Fibroblast of skin of right quadriceps (primary cell): ENCODE measurements at regions not wholly inside any gene's neighbourhood (a gene's known extent, or its start where the extent isn't known, plus 50 kb on each side); places are given as distances from the start of the nearest gene placed in this dataset.

Experiments
- DNase-seq: peaks from one replicate; pipeline ENCODE4 v3.0.0-alpha.2; 2013

DNA sequence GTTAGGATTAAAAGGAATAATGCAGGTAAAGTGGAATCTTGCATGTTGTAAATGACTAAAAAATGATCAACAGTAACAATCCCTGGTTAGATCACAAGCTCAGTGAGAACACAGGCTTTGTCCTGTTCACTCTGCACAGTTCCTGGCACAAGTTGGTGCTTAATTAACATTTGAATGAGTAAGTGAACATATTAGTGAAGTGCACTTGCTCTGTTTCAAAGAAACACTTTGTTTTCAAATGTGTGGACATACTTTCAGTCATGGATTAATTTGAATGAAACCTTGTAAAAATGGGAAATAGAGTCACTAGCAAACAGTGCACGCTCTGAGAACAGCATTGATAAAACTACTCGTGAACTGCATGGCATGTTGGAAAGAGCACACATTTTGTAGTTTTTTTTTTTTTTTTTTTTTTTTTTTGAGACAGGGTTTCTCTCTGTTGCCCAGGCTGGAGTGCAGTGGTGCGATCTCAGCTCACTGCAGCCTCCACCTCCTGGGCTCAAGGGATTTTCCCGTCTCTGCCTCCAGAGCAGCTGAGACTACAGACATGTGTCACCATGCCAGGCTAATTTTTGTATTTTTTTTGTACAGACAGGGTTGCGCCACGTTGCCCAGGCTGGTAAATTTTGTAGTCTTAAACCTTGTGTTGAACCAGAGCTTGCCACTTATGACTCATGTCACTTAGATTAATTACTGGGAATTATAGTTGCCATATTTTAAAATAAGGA, 159.9 kb downstream of the LURAP1L start:
- DNase-seq: no peak

DNA sequence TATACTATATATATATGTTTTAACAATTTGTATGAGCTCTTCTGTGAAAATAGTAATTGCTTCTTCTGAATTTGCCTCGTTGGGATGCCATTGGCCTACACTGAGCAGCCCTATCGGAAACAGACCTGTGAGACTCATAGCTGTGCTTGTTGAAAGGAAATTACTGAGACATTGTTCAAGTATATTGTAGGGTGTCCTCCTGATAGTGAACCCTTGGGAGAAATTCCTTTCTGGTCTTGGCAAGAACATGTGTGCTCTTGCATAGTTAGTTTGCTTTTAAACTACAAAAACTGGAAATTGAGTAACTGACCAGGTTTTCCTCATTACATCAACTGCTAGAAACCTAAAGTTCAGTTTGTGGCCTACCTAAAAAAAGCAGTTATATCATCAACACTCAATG, 160.9 kb downstream of the LURAP1L start:
- DNase-seq: peak; percentile 71

DNA sequence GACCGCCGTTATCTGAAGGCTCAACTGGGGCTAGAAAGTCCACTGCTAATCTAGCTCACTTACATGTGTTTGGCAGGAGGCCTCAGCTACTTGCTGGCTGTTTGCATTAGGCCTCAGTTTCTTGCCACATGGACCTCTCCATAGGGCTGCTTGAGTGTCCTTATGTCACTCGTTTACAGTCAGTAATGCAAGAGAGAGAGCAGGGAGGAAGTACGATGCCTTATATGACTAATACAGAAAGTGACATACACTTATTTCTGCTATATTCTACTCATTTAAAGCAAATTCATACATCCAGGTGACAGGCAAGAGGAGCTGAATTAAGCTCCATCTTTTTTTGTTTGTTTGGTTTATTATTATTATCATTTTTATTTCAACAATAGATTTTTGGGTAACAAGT, 179.6 kb downstream of the LURAP1L start:
- no peak for DNase-seq

DNA sequence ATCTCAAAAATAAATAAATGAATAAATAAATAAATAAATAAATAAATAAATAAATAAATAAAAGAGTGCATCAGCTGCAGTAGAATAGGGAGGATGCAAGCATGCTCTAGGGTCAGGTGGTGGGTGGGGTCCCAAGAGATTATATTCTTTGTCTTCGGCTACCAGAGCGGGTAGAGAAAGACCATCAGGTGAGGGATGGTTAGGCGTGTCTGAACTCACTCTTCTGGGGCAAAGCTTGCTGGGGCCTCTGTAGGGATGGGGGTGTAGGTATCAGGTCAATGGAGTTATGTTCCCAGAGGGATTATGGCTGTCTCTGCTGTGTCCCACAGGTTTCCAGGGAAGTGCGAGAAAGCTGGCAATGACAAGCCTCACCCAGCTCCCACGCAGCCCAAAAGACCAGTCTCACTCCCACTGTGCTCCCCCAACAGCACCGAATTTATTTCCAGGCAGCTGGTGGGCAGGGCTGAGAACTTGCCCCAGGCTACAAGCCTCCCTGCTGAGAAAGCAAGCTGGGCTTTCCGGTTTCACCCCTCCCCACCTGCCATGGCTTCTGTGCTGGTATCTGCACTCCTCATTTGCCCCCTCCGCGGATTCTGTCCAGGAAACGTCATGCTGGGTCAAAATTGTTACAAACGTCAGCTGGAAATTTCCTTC, 180.8 kb downstream of the LURAP1L start:
- no peak for DNase-seq

DNA sequence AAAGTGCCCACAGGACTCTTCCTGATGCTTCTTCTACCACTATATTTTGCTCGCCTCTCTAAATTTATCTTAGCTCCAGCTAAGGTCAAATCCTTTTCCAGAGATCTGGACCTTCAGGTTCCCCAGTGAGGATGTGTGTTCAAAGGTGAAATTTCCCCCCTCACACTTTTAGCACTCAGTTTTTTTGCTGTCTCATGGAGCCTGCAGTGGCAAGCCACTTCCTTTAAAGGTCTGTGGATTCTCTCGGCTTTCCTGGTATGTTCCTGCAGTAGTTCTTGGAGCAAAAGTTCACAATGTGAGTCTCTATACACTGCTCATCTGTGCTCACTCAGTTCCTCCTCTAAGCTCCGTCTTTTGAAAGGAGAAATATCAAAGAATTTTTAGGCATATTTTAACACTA, 181.4 kb downstream of the LURAP1L start:
- peak; percentile 28 for DNase-seq

DNA sequence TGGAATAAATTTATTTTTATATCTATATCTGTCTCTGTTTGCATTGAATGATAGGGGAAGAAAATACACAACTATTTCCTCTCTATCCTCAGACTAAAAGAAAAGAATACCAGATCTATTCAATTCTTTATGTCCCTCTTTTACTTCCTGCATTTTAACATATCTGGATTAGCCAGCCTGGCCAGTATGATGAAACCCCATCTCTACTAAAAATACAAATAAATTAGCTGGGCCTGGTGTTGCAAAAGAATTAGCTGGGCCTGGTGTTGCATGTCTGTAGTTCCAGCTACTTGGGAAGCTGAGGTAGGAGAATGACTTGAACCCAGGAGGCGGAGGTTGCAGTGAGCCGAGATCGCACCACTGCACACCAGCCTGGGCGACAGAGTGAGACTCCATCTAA, 182.0 kb downstream of the LURAP1L start:
- no peak for DNase-seq

DNA sequence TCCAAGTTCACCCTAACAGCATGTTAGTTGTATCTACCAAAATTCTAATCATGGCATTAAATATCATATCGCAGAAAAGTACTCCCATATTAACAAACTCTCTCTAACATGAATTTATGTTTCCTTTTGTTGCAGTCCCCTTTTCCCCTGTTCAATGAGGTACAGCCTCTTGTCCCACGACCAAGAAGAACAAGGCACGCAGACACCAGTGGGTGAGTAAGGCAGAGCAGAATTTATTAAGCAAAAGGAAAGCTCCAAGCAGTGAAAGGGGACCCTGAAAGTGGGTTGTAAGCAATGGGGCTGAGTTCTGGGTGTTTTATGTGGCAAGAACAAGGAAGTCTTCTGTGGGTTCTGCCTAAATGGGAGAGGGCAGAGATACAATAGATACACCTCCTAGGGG, 183.5 kb downstream of the LURAP1L start:
- DNase-seq: no peak

DNA sequence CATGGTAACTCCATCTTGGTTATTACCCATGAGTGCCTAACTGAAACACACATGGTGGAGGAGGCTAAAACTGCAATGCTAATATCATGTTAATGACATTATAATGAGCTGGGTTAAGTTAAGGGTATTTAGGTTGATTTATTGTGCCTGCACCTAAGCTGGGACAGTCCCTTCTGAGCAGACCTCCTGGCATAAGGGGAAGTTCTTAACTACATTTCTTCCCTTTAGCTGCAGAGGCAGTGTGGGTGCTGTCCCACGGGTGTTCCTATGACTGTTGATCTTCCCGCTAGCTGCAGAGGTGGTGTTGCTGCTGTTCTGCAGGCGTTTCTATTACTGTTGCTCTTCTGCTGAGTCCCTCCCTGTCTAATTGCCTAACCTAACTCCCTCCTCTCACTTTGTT, 183.9 kb downstream of the LURAP1L start:
- no peak for DNase-seq

DNA sequence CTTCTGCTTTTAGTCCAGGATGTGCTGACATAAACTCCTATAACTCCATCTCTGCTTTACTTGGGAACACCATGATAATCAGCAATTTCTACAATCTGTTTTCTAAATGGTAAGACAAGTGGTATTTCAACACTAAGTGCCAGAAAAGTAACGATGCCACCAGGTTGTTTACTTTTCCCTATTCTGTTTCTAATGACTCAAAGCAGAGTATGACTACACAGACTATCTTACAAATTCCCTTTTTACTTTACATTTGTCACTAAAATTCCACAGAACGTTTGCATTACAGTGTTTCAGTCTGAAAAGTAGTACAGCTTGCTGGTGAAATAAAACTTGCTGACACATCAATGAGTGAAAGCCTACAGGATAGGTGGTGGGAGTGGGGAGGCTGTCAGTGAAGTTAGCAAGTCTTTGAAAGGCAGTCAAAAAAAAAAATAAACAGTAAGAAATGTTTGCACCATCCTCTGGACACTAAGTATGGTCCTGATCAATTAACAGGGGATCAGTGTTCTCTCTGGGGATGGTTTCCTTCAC, 186.5 kb downstream of the LURAP1L start:
- no peak for DNase-seq

DNA sequence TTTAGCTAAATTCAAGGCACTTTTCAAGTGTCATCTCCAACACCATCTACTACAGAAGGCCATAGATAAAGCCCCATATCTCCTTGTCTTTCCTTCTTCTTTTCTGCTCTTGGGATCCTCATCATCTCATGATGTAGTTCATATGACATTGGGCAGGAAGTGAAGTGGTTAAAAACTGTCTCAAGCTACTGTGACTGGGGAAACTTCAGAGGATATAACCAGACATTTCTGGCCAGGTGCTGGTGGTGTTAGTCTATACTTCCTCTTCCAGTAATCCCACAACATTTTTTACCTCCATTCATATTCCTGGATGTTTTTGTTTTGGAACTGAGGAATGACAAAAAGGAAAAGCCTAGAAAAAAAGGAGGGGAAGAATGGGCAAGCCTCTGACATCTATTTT, 188.7 kb downstream of the LURAP1L start:
- DNase-seq: no peak

DNA sequence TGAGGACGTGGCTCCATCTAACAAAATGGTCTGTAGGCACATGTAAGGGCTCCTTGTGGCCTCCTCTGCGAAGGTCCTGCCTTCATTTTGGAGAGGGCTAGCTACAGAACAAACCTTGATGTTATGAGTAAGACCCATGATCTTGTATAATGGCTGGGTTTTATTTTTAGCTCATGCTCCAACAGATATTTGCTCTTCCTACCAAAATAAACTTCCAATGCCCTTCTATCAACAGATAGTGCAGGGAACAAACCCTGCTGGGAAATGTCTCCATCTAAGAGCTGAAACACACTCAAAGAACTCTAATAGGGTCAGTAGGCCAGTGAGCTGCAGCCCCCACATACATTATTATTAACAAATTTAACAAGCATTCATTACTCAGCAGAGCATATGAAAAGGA, 189.5 kb downstream of the LURAP1L start:
- no peak for DNase-seq

DNA sequence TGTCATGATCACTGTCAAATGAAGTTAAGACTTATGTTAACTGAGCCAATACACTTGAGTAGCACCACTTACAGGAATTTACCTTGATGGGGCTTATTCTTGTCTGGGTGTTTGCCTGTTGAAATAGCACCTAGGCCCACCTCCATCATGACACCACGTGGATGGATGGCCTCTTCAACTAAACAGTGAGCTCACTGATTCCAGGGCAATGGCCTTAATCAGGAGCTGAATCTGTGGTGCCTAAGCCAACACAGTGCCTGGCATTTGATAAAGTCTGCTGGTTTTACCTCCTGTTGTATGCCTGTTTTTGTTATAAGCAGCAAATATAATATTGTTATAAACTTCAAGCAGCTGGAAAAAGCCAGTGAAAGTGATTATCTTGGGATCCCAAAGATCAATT, 190.5 kb downstream of the LURAP1L start:
- DNase-seq: no peak

DNA sequence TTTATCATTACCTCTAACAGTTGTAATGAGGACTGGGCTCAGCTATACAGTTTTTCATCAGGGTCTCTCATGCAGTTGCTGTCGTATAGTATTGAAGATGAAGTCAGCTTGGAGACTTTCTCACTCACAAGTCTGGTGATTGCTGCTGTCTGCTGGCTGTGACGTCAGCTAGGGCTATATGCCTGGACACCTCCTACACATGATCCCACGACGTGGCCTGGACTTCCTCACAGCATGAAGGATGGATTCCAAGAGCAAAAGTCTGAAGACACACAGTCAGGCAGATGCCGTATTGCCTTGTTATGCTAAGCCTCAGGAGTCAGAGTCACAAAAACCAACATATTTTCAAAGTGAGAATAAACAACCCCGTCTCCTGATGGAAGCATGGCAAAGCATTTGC, 193.3 kb downstream of the LURAP1L start:
- DNase-seq: no peak

DNA sequence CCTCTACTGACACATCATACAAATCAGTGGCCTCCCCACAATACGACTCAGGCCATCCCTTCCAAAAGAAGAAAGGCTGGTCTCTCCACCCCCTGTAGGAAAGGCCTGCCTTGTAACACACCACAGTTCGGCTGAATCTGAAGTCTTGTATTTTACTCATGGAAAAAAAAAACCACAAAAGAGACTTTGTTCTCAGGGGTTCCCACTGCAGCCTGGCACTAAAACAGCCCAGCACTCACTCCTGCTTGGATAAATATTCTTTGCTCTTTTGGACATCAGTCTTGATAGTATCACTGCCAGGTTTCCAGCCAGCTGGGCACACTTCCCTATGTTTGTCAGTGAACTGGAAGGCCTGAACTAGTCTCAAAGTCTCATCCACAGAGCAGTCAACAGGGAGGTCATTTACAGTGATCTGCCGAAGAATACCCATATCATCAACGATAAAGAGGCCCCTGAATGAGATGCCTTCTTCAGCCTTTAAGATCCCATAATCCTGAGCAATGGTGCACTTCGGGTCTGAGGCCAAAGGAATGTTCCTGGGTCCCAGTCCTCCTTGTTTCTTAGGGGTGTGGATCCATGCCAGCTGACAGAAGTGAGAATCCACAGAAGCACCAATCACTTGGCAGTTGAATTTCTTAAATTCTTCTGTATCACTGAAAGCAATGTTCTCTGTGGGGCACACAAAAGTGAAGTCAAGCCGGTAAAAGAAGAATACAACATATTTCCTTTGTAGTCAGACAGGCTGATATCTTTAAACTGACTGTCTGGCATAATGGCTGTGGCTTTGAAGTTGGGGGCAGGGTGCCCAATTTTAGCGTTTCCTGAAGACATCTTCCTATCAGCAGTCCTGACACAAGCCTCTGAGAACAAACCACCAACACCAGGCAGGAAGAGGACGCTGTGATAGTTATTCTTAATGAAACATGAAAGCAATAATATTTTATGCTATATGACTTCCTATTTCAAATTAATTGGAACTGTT, 198.1 kb downstream of the LURAP1L start:
- no peak for DNase-seq

DNA sequence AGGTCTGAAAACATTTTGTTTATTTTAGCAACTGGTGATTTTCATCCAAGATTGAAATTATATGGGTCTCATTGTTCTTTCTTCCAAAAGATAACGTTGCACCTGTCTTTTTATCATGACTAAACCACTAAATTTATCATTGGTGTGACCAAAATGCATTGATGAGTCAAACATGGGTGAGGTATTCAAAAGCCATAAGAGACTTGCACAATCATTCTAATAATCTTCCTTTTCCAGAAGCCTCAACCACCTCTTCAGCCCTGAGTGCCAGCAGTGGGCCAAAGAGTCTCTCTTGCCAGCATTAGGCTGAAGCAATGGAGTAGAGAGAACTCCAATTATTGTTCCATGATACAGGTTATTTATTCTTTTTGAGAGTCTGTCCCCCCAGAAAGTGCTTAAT, 198.9 kb downstream of the LURAP1L start:
- no peak for DNase-seq

DNA sequence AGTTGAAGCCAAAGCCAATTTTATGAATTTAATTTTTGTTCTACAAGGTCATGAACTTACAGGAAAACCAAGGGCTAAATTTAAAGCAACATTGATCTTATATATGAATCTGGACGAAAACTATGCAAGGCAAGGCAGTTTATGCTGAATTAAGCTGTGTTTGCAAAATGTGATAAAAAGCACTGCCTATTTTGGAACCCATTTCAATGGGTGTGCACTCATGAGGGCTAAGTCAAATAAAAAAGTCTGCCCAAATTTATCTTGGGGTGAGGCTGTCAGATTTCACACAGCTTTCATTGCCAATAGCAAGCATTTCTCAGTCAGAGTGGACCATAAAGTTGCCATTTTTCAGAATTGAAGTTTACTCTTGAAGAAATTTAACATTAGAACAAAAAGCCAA, 199.9 kb downstream of the LURAP1L start:
- no peak for DNase-seq

DNA sequence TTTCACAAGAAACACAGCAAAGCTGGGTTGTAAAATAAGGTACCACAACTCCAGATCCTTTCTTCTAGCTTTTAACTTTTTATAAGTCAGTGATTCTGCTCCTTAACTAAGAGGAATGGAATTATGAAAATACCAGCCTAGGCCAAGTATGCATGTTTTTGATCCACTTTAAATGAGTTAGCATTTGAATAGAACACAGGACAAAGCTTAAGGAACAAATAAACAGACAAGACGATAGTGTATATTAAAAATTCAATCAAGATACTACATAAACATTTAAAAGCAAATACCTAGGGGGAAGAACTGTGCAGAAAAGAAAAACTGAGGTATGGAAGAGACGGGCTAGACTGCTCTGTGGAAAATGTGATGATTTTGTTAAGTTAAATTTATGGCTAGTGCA, 200.7 kb downstream of the LURAP1L start:
- DNase-seq: no peak

DNA sequence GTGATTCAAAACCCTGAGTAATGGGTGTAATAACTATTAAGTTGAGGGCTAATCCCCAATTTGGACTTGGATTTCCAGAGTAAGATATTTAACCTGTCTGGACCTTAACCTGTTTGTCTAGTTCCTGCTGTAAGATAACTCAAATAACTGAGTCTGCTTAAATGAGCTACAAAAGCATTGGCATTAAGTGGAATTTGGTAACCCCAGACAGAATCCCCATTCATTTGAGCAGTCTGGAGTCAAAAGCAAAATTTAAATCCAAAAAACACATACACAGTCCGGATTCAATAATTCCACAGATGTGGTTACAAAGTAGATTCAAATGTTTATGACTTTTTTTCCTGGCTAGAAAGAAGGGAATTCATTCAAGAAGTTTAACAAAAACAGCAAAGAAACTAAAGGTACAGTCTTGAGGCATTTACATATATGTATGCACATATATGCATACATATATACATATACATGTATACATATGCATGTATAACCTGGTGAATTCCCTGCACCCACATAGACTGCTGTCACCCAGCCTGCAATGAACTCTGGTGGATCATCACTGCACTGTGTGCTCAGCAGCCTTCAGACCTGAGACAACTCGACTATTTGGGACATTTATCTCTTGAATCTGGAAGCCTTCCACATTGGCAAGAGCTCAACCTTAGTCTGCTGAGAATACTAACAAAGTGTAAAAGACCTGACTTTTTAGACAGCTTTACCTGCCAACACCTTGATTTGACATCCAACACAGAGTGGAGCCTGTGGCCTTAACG, 205.4 kb downstream of the LURAP1L start:
- no peak for DNase-seq

DNA sequence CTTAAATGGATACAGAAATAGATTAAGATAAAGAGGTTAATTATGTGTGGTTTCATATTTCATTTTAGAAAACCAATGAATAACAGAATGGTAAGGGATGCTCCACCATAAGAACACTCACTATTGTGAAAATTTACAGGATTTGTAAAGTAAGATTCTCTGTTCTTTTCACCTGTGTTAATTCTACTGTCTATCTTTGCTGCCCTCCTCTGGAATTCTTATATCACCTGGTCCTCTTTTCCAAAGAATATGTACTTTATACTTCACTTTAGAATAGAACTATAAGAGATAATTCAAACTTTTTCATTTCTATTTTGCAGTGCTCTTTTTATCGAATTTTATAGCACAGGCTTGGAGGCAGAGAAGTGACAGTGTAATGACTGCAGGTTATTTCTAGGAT, 213.4 kb downstream of the LURAP1L start:
- no peak for DNase-seq

DNA sequence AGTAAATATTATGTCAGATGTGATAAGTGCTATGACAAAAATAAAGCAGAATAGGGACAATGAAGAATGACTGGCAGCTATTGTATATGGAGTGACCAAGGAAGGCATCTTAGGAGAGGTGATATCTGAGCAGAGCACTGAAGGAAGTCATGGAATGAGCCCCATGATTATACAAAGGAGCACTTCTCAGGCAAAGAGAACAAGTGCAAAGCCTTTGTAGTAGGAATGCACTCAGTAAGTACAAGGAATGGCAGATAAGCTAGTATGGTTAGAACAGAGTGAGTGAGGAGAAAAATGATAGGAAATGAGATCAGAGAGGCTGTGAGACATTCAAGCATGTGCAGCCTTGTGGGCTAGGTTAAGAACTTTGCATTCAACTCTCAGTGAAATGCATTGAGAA, 214.8 kb downstream of the LURAP1L start:
- no peak for DNase-seq

DNA sequence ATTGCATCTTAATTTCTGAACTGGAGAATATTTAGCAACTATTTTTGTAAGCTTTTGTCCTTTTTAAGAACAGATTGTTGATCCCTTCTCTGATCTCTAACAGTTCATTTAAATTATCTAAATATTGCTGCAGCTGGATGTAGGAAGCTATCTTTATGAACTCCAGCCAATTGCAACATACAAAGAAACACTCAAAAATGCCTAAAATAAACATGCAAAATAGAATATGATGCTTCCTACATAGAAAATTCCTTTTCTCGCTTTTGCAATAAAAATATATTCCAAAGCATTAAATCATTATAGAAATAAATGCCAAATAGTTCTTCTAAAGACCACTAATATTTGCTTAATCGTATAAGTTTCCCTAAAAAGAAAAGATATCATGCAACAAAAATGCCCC, 218.6 kb downstream of the LURAP1L start:
- DNase-seq: peak; percentile 15

DNA sequence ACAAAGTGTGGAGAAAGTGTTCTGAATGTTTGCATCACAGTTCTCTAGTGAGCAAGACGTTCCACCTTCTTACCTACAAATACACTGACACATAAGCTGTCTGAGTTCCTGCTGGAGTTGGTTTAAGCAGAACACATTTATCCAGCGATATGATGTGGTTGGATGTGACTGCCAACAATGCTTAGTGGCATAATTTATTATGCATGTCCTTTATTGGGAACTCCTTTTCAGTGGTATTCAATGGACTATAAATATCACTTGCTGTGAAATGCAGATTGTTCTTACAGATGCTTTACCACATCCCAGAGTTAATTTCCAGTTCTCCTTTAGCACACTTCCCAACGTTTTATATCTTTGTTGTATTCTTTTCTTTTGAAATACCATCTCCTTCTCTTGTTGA, 222.2 kb downstream of the LURAP1L start:
- no peak for DNase-seq
